Karpas-422 (cell line): ENCODE measurements at regions not wholly inside any gene's neighbourhood (a gene's known extent, or its start where the extent isn't known, plus 50 kb on each side); places are given as distances from the start of the nearest gene placed in this dataset.

Experiments used
- DNase-seq: peaks from one replicate; pipeline ENCODE4 v3.0.0-alpha.2; 2015
- H2AFZ ChIP-seq: fragments of 200-600 bp; sonication (generic); 2 replicates; pipeline ENCODE4 v1.6.1; 2014; ENCODE audit warnings: antibody characterized with exemption, low read length, mixed read lengths
- H3K27ac ChIP-seq: fragments of 200-600 bp; sonication (generic); 2 replicates; pipeline ENCODE4 v1.5.1; 2014; ENCODE audit warnings: mild to moderate bottlenecking, low read length, moderate library complexity
- H3K27me3 ChIP-seq: fragments of 200-600 bp; sonication (generic); 2 replicates; pipeline ENCODE4 v1.6.1; 2014; ENCODE audit warnings: low read length, mixed read lengths
- H3K36me3 ChIP-seq: fragments of 200-600 bp; sonication (generic); 2 replicates; pipeline ENCODE4 v1.6.1; 2014; ENCODE audit warnings: low read length, mixed read lengths; ENCODE audit not compliant: insufficient read depth
- H3K4me1 ChIP-seq: fragments of 200-600 bp; sonication (generic); 2 replicates; pipeline ENCODE4 v1.6.1; 2014; ENCODE audit warnings: mild to moderate bottlenecking, low read length, mixed read lengths
- H3K4me2 ChIP-seq: fragments of 200-600 bp; sonication (generic); 2 replicates; pipeline ENCODE4 v1.6.1; 2014; ENCODE audit warnings: low read length, low read depth, mild to moderate bottlenecking; ENCODE audit not compliant: poor library complexity, severe bottlenecking
- H3K4me3 ChIP-seq: fragments of 200-600 bp; sonication (generic); 2 replicates; pipeline ENCODE4 v1.5.1; 2014; ENCODE audit warnings: mild to moderate bottlenecking, antibody characterized with exemption, low read length, mixed read lengths
- H3K79me2 ChIP-seq: fragments of 200-600 bp; sonication (generic); 2 replicates; pipeline ENCODE4 v1.6.1; 2014; ENCODE audit warnings: mild to moderate bottlenecking, low read length, mixed read lengths
- H3K9ac ChIP-seq: fragments of 200-600 bp; sonication (generic); 2 replicates; pipeline ENCODE4 v1.6.0; 2014; ENCODE audit warnings: low read length
- H3K9me2 ChIP-seq: fragments of 200-600 bp; sonication (generic), shearing (Covaris generic); replicated peaks from 2 replicates; pipeline ENCODE4 v1.6.0; 2014; ENCODE audit warnings: mild to moderate bottlenecking, low read length, moderate library complexity; ENCODE audit not compliant: insufficient read depth
- H3K9me3 ChIP-seq: fragments of 300-700, 200-600 bp; sonication (generic); 2 replicates; pipeline ENCODE4 v1.6.1; 2014; ENCODE audit warnings: low read length, mixed read lengths
- H4K20me1 ChIP-seq: fragments of 200-600 bp; sonication (generic); 2 replicates; pipeline ENCODE4 v1.6.1; 2014; ENCODE audit warnings: mild to moderate bottlenecking, antibody characterized with exemption, low read length, low read depth; ENCODE audit not compliant: insufficient read depth

- no peaks in the 10 kb centered on the region for H3K27me3 ChIP-seq
- H4K20me1 ChIP-seq = no peaks in the 10 kb centered on the region
- no peak overlapping the region for H3K27ac ChIP-seq
- no peaks in the 10 kb centered on the region for H3K9me3 ChIP-seq
- H3K79me2 ChIP-seq = no peaks in the 10 kb centered on the region
- H3K4me1 ChIP-seq = no peaks in the 10 kb centered on the region
- no peaks in the 10 kb centered on the region for H3K36me3 ChIP-seq
- H3K4me2 ChIP-seq = no peak overlapping the region
- H3K4me3 ChIP-seq = no peak overlapping the region
- no peaks in the 10 kb centered on the region for H3K9me2 ChIP-seq
- H3K9ac ChIP-seq = no peak overlapping the region
- H2AFZ ChIP-seq = no peak overlapping the region
- DNase-seq = no peak
These were observed 86.9 kb upstream of the NABP1 start for GRCh38 chr2:191591025-191591424.

DNA sequence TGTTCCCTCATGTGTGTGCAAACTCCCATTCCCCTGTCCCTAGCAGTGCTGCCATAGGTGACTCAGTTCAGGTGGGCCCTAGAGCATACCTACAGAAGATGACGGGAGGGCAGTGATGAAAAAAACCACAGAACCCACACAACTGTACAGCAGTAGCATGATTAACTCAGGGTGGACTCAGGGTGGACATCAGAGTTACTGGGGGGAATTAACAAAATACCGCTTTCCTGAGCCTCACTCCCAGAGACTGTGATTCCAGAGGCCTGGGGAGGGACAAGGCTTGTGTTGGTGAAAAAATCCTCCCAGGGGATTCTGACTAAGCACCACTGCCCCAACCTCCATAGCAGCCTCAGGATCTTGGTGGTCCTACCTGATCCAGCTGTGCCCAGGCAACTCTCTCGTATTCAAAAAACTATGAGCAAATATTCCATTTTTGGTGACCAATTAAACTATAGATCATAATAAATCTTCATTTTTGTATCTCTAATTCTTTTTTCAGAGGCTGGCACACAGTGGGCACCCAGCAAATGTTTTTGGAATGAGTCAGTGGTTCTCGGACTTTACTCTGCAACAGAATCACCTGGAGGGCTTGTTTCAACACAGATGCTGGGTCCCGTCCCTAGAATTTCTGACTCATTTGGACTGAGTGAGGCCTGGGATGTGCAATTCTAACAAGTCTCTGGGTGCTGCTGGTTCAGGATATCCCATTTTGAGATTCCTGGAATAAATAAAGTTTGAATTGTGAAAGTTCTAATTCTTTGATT is 84.1 kb upstream of the NABP1 start:
- DNase-seq = no peak
- H3K9ac ChIP-seq = no peak overlapping the region
- H3K27ac ChIP-seq = no peak overlapping the region
- no peak overlapping the region for H3K4me2 ChIP-seq
- no peak overlapping the region for H2AFZ ChIP-seq
- H3K4me3 ChIP-seq = no peak overlapping the region
- H3K36me3 ChIP-seq = no peaks in the 10 kb centered on the region
- no peaks in the 10 kb centered on the region for H3K27me3 ChIP-seq
- H3K79me2 ChIP-seq = no peaks in the 10 kb centered on the region
- H3K9me3 ChIP-seq = no peaks in the 10 kb centered on the region
- no peaks in the 10 kb centered on the region for H3K9me2 ChIP-seq
- no peaks in the 10 kb centered on the region for H4K20me1 ChIP-seq
- H3K4me1 ChIP-seq = no peaks in the 10 kb centered on the region

DNA sequence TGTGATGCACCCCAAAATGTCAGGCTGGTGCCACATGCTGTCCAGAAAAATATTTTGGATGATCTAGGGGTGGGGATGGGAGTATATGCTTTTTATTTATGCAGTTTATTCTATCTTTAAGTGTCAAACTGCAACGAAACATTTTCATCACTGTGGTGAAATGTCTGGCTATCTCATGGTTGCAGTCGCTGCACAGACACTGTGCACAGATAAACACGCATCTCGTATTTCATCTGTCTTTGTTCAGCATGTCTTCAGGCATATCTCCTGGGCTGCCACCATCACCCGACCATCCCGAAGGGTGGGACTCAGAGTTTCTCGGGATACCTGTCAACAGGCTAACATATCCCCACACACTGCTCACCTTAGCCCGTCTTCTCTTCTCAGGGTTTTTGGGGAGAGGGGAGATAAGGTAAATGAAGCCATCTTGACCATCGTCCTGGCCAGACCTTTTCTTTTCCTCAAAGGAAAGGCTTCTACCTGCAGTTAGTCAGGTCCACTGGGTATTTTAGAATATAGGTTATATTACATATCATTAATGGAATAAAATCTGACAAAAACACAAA is 80.7 kb upstream of the NABP1 start:
- DNase-seq = no peak
- Histone ChIP-seq H3K4me3 (no peak overlapping the region), H3K79me2 (no peaks in the 10 kb centered on the region), H3K27ac (no peak overlapping the region), H3K9me2 (no peaks in the 10 kb centered on the region), H3K4me2 (no peak overlapping the region), H2AFZ (no peak overlapping the region), H3K4me1 (no peaks in the 10 kb centered on the region), H3K36me3 (no peaks in the 10 kb centered on the region), H3K27me3 (no peaks in the 10 kb centered on the region), H3K9me3 (no peaks in the 10 kb centered on the region), H3K9ac (no peak overlapping the region), H4K20me1 (no peaks in the 10 kb centered on the region)

DNA sequence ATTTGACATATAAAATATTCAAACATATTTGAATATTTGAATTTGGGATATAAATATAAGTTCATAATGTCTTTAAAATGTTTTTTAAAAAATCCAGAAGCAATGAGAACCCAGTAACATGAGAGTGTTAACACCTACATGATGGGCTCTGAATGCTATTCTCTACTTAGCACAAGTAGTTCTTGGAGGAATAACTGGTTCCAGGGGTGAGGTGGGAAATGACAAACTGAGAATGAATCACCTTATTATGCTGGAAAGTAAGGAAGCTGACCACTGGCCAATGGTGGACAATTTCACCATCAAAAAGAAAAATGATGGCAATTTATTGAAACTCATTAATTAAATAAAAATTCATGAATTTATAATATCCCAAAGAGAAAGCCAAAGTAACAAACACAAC is 79.6 kb upstream of the NABP1 start:
- no peaks in the 10 kb centered on the region for H4K20me1 ChIP-seq
- no peak overlapping the region for H3K27ac ChIP-seq
- no peaks in the 10 kb centered on the region for H3K79me2 ChIP-seq
- no peaks in the 10 kb centered on the region for H3K4me1 ChIP-seq
- no peaks in the 10 kb centered on the region for H3K9me3 ChIP-seq
- H3K4me2 ChIP-seq = no peak overlapping the region
- no peak for DNase-seq
- no peak overlapping the region for H3K9ac ChIP-seq
- no peaks in the 10 kb centered on the region for H3K36me3 ChIP-seq
- H3K9me2 ChIP-seq = no peaks in the 10 kb centered on the region
- H3K27me3 ChIP-seq = no peaks in the 10 kb centered on the region
- no peak overlapping the region for H3K4me3 ChIP-seq
- no peak overlapping the region for H2AFZ ChIP-seq

DNA sequence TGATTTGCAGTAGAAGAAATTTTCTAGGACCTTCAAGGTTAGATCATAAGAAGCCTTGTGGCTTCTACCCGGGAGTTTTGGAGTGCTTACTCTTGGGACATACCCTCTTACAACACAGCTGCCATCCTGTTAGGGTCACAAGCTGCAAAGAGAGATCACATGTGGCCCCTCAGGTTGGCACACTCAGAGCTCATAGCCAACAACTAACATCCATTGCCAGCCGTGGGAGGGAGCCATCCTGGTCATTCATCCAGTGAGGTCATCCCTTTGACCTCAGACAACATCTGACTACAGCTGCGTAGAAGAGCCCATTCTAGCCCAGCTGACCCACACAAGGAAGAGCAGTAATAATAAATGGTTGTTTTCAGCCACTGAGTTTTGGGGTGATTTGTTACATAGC is 76.9 kb upstream of the NABP1 start:
- no peaks in the 10 kb centered on the region for H4K20me1 ChIP-seq
- no peak overlapping the region for H2AFZ ChIP-seq
- no peak for DNase-seq
- H3K4me2 ChIP-seq = no peak overlapping the region
- no peak overlapping the region for H3K9ac ChIP-seq
- no peak overlapping the region for H3K4me3 ChIP-seq
- no peaks in the 10 kb centered on the region for H3K9me2 ChIP-seq
- H3K9me3 ChIP-seq = no peaks in the 10 kb centered on the region
- no peaks in the 10 kb centered on the region for H3K36me3 ChIP-seq
- no peaks in the 10 kb centered on the region for H3K79me2 ChIP-seq
- H3K27ac ChIP-seq = no peak overlapping the region
- H3K4me1 ChIP-seq = no peaks in the 10 kb centered on the region
- no peaks in the 10 kb centered on the region for H3K27me3 ChIP-seq

DNA sequence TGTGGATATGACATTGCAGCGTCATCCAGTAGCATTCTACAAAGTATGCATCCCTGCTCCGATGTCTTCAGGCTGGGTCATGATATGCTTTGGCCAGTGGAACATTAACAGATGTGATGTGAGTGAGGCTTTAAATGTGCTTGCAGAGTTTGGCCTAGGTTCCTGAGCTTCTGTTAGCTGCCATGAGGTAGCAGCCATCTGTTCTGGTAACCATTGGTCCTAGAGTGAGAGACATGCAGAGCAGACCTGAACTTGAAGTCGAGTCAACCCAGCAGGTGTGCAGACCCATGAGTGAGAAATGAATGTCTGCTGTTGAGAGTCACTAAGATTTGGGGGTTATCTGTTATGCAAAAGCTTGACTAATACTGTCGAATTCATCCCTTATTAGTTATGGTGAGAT is 73.8 kb upstream of the NABP1 start:
- H3K9me3 ChIP-seq = no peaks in the 10 kb centered on the region
- no peak overlapping the region for H3K4me2 ChIP-seq
- H4K20me1 ChIP-seq = no peaks in the 10 kb centered on the region
- no peak overlapping the region for H3K27ac ChIP-seq
- H3K36me3 ChIP-seq = no peaks in the 10 kb centered on the region
- H3K27me3 ChIP-seq = no peaks in the 10 kb centered on the region
- H3K9me2 ChIP-seq = no peaks in the 10 kb centered on the region
- no peak overlapping the region for H3K4me3 ChIP-seq
- H2AFZ ChIP-seq = no peak overlapping the region
- no peak for DNase-seq
- no peaks in the 10 kb centered on the region for H3K4me1 ChIP-seq
- H3K79me2 ChIP-seq = no peaks in the 10 kb centered on the region
- no peak overlapping the region for H3K9ac ChIP-seq

DNA sequence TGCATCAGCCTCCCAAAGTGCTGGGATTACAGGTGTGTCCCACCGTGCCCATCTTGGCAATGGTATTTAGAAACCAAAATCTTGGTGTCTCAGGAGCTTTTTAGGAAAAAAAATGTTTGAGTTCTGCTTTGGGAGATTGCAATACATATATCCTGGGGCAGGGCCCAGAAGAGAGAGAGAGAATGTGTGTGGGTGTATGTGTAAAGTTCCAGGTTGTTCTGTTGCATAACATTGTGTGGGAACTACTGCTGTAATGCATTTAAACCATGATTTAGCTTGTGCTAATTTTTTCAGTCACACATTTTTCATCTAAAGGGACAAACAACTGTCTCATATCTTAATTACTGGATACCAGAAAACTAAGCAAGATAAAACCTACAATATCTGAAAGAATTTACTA is 70.8 kb upstream of the NABP1 start:
- Histone ChIP-seq H2AFZ (no peak overlapping the region), H3K9ac (no peak overlapping the region), H3K27ac (no peak overlapping the region), H3K9me2 (no peaks in the 10 kb centered on the region), H4K20me1 (no peaks in the 10 kb centered on the region), H3K79me2 (no peaks in the 10 kb centered on the region), H3K4me2 (no peak overlapping the region), H3K4me3 (no peak overlapping the region), H3K9me3 (no peaks in the 10 kb centered on the region), H3K36me3 (no peaks in the 10 kb centered on the region), H3K4me1 (no peaks in the 10 kb centered on the region), H3K27me3 (no peaks in the 10 kb centered on the region)
- no peak for DNase-seq

GRCh38 chr2:191610756-191611155 is 67.2 kb upstream of the NABP1 start:
- H3K27me3 ChIP-seq = no peaks in the 10 kb centered on the region
- H3K4me1 ChIP-seq = no peaks in the 10 kb centered on the region
- H3K27ac ChIP-seq = no peak overlapping the region
- H3K4me3 ChIP-seq = no peak overlapping the region
- no peaks in the 10 kb centered on the region for H3K79me2 ChIP-seq
- H2AFZ ChIP-seq = no peak overlapping the region
- no peaks in the 10 kb centered on the region for H4K20me1 ChIP-seq
- no peak overlapping the region for H3K9ac ChIP-seq
- no peaks in the 10 kb centered on the region for H3K9me2 ChIP-seq
- no peak for DNase-seq
- no peak overlapping the region for H3K4me2 ChIP-seq
- H3K36me3 ChIP-seq = no peaks in the 10 kb centered on the region
- H3K9me3 ChIP-seq = no peaks in the 10 kb centered on the region
